GM18861 (cell line): ENCODE measurements at regions not wholly inside any gene's neighbourhood (a gene's known extent, or its start where the extent isn't known, plus 50 kb on each side); places are given as distances from the start of the nearest gene placed in this dataset.
"Not testable (repeated sequence)": the region's sequence is repeated elsewhere in the genome, so short reads cannot be mapped to it uniquely, and the experiment has no call there.

Source experiments
- ATAC-seq: cut with Tn5 transposase; IDR thresholded peaks from one replicate; pipeline ENCODE4 v1.9.1; 2021; ENCODE audit not compliant: unreplicated experiment

DNA sequence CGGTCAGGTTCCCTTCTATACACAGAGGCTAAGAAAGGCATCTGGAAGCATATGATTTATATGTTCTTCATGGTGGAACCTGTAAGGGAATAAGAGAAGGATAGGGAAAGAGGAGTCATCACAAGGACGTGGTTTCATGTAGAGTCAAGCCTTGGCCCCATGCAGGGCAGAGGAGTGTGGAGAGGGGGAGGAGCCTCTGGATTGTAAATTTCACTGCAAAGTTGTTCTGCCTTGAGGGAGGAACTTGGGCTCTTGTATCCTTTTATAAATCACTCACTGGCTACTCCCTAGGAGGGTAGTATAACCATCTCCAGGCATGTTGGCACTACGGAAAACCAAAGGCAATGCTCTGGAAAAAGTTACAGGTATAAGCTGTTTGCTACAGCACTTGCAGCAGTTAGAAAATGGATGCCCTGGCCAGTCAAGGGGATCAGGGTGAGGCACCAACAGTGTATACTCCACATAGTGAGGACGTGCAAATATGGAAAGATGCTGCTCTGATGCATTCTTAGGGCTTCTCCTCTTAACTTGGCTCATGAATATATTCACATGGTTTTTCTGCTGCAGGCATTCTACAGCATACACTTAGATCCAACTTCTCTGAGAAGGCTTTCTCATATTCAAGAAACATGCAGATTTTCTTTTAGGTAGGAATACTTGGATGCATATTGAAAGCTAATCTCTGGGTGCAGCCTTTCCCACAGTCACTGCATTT is 60.3 kb upstream of the ZNF81 start:
- no peak for ATAC-seq

DNA sequence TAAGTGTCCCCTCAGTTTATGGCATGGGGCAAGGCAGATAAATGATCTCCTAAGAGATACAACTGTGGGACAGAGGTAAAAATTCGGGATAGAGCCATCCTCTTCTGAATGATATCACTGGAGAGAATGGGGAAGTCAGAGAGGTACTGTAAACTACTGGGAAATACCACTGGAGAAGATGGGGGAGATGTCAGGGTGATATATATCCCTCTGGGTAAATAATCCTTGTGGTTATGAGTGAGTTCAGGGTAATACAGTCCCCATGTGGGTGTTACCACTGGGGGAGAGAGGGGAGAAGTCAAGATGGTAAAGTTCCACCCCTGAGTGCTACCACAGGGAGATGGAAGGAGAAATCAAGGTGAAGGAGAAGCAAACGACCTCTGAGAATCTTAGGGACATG is 63.9 kb upstream of the ZNF81 start:
- ATAC-seq, result no peak

DNA sequence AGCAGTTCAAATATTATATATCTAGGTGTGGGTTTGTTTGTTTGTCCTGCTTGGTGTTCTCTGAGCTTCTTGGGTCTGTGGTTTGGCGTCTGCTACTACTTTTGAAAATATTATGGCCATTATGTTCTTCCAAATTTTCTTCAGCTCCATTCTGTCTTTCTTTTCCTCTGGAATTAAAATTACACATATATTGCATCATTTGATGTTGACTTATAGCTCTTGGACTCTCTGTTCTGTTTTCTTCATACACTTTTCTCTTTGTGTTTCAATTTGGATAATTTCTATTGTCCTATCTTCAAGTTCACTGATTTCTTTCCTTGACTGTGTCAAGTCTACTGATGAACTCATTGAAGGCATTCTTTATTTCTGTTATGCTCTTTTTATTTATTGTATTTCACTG is 65.2 kb upstream of the ZNF81 start:
- ATAC-seq, result no peak

DNA sequence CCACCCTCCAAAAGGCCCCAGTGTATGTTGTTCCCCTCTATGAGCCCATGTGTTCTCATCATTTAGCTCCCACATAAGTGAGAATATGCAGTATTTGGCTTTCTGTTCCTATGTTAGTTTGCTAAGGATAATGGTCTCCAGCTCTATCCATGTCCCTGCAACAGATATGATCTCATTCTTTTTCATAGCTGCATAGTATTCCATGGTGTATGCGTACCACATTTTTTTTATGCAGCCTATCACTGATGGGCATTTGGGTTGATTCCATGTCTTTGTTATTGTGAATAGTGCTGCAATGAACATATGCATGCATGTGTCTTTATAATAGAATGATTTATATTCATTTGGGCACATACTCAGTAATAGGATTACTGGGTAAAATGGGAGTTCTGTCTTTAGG is 73.9 kb upstream of the ZNF81 start:
- ATAC-seq, result not testable (repeated sequence)

DNA sequence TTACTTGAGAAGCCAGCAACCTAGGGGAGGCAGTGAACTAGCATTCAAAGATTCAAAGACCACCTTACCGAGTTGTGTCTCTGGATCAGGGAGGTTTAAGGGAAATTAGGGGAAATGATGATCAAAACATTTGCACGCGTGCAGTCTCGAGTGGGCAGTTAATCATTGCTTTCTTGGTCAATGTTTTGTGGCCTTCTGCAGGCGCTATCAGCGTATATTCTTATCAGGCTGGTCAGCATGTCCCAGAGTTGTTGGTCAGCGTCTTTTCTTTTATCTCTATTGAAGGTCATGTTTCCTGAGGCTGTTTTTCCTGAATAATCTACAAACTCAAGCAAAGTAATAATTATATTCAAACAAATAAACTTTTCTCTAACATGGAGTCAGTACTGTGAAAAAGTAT is 84.0 kb upstream of the ZNF81 start:
- no peak for ATAC-seq

DNA sequence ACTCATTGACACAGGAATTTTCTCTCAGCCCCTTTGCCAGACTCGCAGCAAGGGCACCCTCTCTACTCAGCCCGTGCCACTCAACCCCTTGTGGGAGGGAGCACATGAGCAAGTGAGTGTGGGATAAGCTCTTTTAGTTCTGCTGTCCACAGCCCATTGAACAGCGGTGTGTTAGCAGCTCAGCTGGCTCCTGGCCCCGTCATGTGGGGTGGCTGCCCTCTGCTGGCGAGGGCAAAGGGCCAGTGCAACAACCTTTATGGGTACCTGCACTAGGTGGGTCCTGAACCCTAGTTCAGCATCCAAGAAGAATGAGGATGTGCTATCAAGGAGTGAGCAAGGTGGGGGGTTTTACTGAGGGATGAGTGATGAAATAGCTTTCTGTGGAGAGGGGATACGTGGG is 85.0 kb upstream of the ZNF81 start:
- ATAC-seq, result no peak

DNA sequence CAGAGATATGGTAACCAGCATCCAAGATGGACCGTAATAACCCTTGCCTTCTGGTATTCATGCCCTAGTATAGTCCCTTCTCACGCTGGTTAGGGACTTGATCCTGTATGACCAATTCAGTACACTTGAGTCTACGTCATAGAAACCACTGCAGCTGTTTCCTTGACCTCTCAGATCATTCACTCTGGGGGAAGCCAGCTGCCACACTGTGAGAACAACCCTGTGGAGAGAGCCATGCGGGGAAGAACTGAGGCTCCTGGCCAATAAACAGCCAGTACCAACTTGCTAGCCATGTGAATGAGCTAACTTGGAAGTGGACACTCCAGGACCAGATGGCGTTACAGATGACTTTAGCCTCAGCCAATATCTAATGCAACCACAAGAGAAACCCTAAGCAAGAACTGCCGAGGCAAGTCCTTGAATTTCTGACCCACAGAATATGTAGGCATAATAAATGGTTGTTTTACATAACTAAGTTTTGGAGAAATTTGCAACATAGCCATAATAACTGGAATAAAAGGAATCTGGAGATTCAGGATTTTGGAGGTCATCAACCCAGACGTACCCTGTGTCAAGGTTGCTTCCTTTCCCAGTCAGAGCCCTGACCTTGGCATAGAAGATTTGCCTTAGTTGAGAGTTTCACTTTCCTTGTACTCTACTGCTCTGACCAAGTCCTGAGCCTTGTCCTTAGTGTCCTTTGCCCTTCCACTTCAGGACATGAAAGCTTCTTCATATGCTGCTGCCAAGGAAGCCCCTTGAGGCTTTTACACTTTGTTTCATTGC is 87.3 kb upstream of the ZNF81 start:
- peak; percentile 52 for ATAC-seq

DNA sequence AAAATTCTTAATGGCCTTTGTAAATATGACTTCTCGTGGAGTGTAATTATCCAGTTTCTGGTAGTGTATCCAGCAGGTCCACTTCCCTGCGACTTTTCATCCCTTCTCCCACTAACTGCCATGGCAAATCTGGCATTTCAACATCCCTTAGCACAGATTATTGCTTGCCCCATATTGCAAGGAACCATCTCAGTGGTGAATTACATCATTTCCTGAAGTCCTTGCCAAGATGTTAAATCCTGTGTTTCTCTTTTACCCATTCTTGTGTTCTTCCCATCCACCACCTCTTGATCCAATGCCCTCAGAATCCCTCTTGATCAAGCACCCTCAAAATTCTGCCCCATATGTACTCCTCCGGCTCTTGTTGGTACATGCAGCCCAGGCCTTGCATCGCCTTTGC is 88.1 kb upstream of the ZNF81 start:
- no peak for ATAC-seq

DNA sequence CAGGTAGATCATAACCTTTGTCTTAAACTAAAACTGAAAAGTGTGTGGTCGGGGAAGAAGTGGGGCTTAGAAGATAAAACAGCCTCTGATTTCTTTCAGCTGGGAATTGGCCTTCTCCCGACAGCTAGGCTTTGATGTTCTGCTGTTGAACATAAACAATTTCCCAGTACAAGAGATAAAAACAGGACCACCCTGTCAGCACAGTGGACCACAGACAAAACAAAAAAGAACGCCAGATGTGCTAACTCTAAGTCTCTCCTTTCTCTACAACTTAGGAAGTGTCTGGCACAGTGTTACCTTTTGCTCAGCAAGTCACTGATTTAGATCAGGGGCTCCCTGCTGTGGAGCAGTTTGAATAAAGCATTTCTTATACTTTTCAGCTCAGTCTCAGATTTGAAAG is 87.5 kb upstream of the UXT start:
- no peak for ATAC-seq

DNA sequence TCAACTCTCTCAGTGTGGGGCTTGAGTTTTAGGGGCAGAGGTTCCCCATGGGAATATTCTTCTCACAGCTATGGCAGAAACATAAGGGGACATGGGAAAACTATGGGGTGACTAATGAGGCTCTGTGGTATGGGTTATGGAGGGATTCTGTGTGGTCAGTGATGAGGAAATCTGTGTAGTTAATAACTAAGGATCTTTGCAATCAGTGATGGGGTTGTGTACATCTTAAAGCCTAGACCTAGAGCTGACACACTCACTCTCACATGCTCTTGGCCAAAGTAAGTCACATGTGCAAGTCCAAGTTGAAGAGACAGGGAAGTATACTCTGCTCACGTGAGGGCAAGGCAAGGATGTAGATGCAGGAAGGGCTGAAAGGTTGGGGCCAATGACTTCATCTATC is 86.4 kb upstream of the UXT start:
- ATAC-seq, result no peak

DNA sequence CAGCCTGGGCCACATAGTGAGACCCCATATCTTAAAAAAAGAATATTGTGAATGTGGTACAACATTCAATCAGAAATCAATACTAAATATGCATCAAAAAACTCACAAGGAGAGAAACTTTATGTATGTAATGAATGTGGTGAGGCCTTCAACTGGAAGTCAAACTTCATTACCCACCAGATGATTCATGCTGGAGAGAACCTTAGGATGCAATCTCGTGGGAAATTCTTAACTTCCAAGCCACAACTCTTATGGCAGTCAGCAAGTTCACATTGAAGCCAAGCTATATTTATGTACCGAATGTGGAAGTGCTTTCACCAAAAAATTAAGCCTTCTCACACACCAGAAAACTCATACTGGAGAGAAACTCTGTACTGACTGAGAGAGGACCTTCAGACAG is 84.5 kb upstream of the UXT start:
- ATAC-seq, result no peak

DNA sequence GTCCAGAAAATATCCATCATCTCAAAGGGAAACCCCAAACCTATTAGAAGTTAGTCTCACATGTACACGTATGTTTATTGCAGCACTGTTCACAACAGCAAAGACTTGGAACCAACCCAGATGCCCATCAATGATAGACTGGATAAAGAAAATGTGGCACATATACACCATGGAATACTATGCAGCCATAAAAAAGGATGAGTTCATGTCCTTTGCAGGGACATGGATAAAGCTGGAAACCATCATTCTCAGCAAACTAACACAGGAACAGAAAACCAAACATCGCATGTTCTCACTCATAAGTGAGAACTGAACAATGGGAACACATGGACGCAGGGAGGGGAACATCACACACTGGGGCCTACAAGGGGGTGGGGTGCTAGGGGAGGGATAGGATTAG is 79.9 kb upstream of the UXT start:
- ATAC-seq, result not testable (repeated sequence)

DNA sequence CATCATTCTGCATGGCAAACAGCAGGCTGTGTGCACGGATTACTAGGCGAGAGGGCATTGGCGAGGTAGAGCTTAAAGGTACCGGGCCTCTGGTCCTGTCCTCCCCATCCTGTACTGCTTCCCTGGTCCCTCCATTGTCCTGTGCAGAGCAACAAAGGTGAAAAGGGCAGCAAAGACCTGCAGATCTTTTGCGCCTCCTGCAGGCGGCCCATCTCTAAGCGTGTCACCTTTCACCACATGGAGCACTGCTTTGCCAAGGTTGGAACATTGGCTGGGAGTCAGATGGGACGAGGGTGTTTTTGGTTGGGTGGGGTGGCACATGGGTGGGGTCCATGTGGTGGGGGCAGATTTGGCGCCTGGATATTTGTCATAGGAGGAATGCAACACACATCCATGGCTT is 64.7 kb upstream of the UXT start:
- no peak for ATAC-seq

DNA sequence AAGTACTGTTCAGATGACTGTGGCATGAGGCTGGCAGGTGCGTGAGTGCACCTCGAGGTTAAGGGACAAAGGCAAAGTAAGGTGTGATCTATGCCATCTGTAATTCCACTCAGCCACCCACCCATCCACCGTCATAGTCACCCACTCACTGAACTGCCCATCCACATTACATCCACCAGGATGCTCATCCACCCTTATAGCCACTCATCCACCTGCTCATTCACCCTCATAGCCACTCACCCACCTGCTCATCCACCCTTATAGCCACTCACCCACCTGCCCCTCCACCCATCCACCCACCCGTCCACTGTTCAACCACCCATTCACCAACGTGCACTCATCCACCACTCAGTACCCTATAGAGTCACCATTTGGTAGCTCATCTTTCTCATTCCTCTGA is 64.1 kb upstream of the UXT start:
- no peak for ATAC-seq

DNA sequence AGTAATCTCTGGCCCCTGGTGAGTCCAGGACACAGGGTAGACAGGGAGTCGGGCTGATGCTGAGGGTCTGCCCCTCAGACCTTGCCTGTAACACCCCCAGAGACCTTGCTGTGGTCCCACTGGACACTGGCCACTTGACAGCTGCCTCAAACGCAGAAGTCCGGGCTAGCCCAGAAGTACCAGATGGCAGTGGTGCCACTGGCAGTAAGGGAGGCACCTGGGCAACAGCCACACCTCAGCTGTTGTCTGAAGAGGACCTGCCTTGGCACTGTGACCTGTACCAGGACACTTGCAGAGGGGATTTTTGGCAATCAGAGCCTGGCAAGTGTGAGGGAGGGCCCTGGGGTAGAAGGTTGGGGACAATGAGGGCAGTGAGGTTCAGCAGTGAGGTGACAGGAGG is 63.3 kb upstream of the UXT start:
- ATAC-seq, result no peak

DNA sequence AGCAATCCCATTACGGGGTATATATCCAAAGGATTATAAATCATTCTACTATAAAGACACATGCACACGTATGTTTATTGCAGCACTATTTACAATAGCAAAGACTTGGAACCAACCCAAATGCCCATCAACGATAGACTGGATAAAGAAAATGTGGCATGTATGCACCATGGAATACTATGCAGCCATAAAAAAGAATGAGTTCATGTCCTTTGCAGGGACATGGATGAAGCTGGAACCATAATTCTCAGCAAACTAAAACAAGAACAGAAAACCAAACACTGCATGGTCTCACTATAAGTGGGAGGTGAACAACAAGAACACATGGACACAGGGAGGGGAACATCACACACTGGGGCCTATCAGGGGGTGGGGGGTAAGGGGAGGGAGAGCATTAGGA is 56.1 kb upstream of the UXT start:
- ATAC-seq, result not testable (repeated sequence)

DNA sequence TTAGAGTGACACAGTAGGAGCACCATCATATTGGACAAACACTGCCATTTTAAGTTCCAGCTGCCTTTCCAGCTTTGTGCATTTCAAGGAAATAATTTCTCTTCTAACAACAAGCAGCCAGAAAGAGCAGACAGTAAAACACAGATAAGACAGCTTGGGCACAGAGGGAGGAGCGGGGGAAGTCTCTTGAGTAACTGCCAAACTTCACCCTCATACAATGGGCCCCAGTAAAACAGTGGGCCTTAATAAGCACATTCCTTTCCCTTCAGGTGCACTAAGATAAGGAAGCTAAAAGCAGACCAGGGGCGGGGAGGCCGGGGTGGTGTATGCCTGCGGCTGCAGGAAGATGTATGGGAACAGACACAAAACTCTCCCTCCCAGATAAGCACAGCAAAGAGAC is 53.7 kb upstream of the UXT start:
- ATAC-seq, result not testable (repeated sequence)

DNA sequence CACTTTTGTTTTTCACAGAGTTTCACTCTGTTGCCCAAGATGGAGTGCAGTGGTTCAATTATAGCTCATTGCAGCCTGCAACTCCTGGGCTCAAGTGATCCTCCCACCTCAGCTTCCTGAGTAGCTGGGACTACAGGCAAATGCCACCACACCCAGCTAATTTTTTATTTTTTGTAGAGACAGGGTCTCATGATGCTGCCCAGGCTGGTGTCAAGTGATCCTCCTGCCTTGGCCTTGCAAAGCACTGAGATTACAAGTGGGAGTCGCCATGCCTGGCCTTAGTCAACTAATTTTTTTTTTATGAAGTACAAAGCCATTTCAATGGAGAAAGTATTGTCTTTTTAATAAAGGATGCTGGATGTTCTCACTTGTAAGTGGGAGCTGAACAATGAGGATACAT is 51.3 kb upstream of the UXT start:
- no peak for ATAC-seq
